PC-3 (cell line): ENCODE measurements at regions not wholly inside any gene's neighbourhood (a gene's known extent, or its start where the extent isn't known, plus 50 kb on each side); places are given as distances from the start of the nearest gene placed in this dataset.
A peak's percentile ranks its signal among the peaks of the same experiment; 100 is the strongest.

Source experiments
- ATAC-seq: fragments of 200-7000 bp; cut with Tn5 transposase; 2 replicates; pipeline ENCODE4 v1.9.1; 2020; ENCODE audit warnings: mild to moderate bottlenecking, moderate library complexity
- BruUV-seq: library from RNA; stranded (reverse); fragments of 400-500 nt; replicated peaks from 2 replicates; lab custom pipeline; 2021; lab: Mats Ljungman, UMichigan
- CTCF ChIA-PET: fragments of 300-600 bp; sonication (Branson Sonifier 250); formaldehyde crosslinking; loops from one replicate; lab custom pipeline; 2022; ENCODE audit warnings: antibody characterized with exemption; lab: Charles Lee
- POLR2A ChIA-PET: fragments of 300-600 bp; sonication (Branson Sonifier 250); formaldehyde crosslinking; loops from one replicate; lab custom pipeline; 2022; ENCODE audit warnings: antibody characterized with exemption; ENCODE audit not compliant: unreplicated experiment; lab: Charles Lee
- DNase-seq: peaks from one replicate; pipeline ENCODE4 v3.0.0-alpha.2; 2015
- H2AFZ ChIP-seq: fragments of 300-600 bp; sonication (generic); 2 replicates; pipeline ENCODE4 v1.6.0; 2016; ENCODE audit warnings: antibody characterized with exemption, low read length
- H3F3A ChIP-seq: fragments of 300-600 bp; sonication (generic); one replicate; pipeline ENCODE4 v1.6.0; 2017; ENCODE audit warnings: antibody characterized with exemption, low read length, control low read depth, mild to moderate bottlenecking; ENCODE audit not compliant: unreplicated experiment
- H3K27ac ChIP-seq: fragments of 300-600 bp; sonication (generic); 2 replicates; pipeline ENCODE4 v1.5.1; 2016; ENCODE audit warnings: mild to moderate bottlenecking, low read length
- H3K27me3 ChIP-seq: fragments of 300-600 bp; sonication (generic); 2 replicates; pipeline ENCODE4 v1.6.1; 2016; ENCODE audit warnings: low read length, mixed read lengths
- H3K36me3 ChIP-seq: fragments of 300-600 bp; sonication (generic); 2 replicates; pipeline ENCODE4 v1.6.1; 2016; ENCODE audit warnings: low read depth, mixed run types, low read length, mixed read lengths
- H3K4me1 ChIP-seq: fragments of 300-600 bp; sonication (generic); 2 replicates; pipeline ENCODE4 v1.5.1; 2016; ENCODE audit warnings: low read length; ENCODE audit not compliant: insufficient read depth
- H3K4me2 ChIP-seq: fragments of 300-600 bp; sonication (generic); 2 replicates; pipeline ENCODE4 v1.6.0; 2016; ENCODE audit warnings: low read length
- H3K4me3 ChIP-seq: fragments of 300-600 bp; sonication (generic); 2 replicates; pipeline ENCODE4 v1.5.1; 2016; ENCODE audit warnings: mild to moderate bottlenecking, low read length, mixed read lengths
- H3K79me2 ChIP-seq: fragments of 300-600 bp; sonication (generic); 2 replicates; pipeline ENCODE4 v1.6.1; 2017; ENCODE audit warnings: low read length, mixed read lengths
- H3K9ac ChIP-seq: fragments of 300-600 bp; sonication (generic); 2 replicates; pipeline ENCODE4 v1.6.0; 2016; ENCODE audit warnings: mild to moderate bottlenecking, low read length
- H3K9me2 ChIP-seq: fragments of 300-600 bp; sonication (generic); replicated peaks from 2 replicates; pipeline ENCODE4 v1.6.1; 2016; ENCODE audit warnings: mixed run types, low read length, mixed read lengths
- H3K9me3 ChIP-seq: fragments of 300-600 bp; sonication (generic); 2 replicates; pipeline ENCODE4 v1.6.1; 2016; ENCODE audit warnings: low read length, mixed read lengths
- H4K20me1 ChIP-seq: fragments of 300-600 bp; sonication (generic); 2 replicates; pipeline ENCODE4 v1.6.1; 2016; ENCODE audit warnings: low read length, mixed read lengths
- CTCF ChIP-seq: fragments of 300-600 bp; sonication (generic); conservative IDR thresholded peaks from 2 replicates; pipeline ENCODE4 v1.5.1; 2017; ENCODE audit warnings: antibody characterized with exemption, low read depth, mild to moderate bottlenecking, low read length
- EZH2 ChIP-seq: fragments of 300-600 bp; sonication (generic); IDR thresholded peaks from one replicate; pipeline ENCODE4 v1.6.1; 2017; ENCODE audit warnings: antibody characterized with exemption, mild to moderate bottlenecking, low read length; ENCODE audit not compliant: unreplicated experiment
- EZH2phosphoT487 ChIP-seq: fragments of 300-600 bp; sonication (generic); IDR thresholded peaks from 2 replicates; pipeline ENCODE4 v1.6.1; 2018; ENCODE audit warnings: mild to moderate bottlenecking, antibody characterized with exemption, low read length, borderline replicate concordance
- intact Hi-C: fragments of 100-400 bp; cut with micrococcal nuclease; formaldehyde crosslinking; loops from 2 replicates; pipeline ENCODE4 v1.9.0; 2023

DNA sequence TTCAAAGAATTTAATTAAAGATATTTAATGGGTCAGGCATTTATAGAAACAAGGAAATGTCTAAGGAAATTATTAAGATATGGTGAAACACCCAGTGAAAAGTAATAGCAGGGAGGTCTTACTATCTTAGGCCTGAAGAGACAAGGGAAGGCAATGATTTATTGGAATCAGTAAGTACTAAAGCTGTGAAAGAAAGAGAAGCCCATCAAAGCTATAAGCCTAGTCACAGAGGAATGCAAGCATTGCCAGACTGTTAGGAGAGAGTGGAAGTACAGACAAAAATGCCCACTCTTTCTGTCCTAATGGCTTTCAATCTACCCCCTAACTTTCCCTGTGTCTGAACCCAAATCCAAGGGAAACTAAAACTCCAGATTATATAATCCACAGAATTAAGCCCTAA is 69.2 kb upstream of the PIK3C2G start:
- Histone ChIP-seq H3K9me2 (no peaks in the 10 kb centered on the region), H2AFZ (no peak overlapping the region), H3K79me2 (no peaks in the 10 kb centered on the region), H4K20me1 (no peaks in the 10 kb centered on the region), H3F3A (no peaks in the 10 kb centered on the region), H3K27ac (no peak overlapping the region), H3K36me3 (no peaks in the 10 kb centered on the region), H3K4me1 (no peaks in the 10 kb centered on the region), H3K4me3 (no peak overlapping the region), H3K27me3 (no peaks in the 10 kb centered on the region), H3K9ac (no peak overlapping the region), H3K9me3 (no peaks in the 10 kb centered on the region), H3K4me2 (no peak overlapping the region)
- ATAC-seq (no peak), DNase-seq (no peak)
- BruUV-seq, result no TSS peak
- intact Hi-C loops, result no loop called here
- ChIA-PET POLR2A (no interaction called here), CTCF (no interaction called here)
- TF ChIP-seq EZH2phosphoT487 (no peak), CTCF (no peak), EZH2 (no peak)

- no TSS peak for BruUV-seq
- Histone ChIP-seq H3F3A (no peaks in the 10 kb centered on the region), H3K27ac (no peak overlapping the region), H3K9ac (no peak overlapping the region), H2AFZ (no peak overlapping the region), H4K20me1 (no peaks in the 10 kb centered on the region), H3K79me2 (no peaks in the 10 kb centered on the region), H3K4me1 (no peaks in the 10 kb centered on the region), H3K27me3 (no peaks in the 10 kb centered on the region), H3K4me3 (no peak overlapping the region), H3K36me3 (no peaks in the 10 kb centered on the region), H3K9me3 (no peaks in the 10 kb centered on the region), H3K9me2 (no peaks in the 10 kb centered on the region), H3K4me2 (no peak overlapping the region)
- ChIA-PET POLR2A (no interaction called here), CTCF (no interaction called here)
- ATAC-seq (no peak), DNase-seq (no peak)
- intact Hi-C loops, result no loop called here
- no peak for TF ChIP-seq EZH2phosphoT487
- TF ChIP-seq EZH2, result no peak
- TF ChIP-seq CTCF, result no peak
Observed at GRCh38 chr12:18183141-18183540, 78.2 kb upstream of the PIK3C2G start.

DNA sequence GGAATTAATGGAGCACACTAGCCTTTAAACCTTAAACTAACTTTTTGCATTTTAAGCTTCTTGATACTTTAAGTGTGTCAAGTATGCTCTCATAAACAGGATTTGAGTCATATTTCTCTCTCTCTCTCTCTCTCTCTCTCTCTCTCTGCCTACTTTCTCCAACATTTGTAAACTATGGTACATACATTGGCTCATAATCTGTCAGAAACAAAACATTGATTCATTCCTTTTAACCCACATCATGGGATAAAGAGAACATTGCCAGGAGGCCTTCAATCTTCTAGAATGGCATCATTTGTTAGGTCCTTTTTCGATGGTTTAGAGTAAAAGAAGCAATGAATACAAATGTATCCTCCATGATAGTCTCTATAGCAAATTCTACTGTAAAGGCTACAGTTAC is 81.6 kb upstream of the RERGL start:
- Histone ChIP-seq H3K79me2 (no peaks in the 10 kb centered on the region), H3K4me3 (no peak overlapping the region), H3K4me2 (no peak overlapping the region), H3K27ac (no peak overlapping the region), H3K9me3 (no peaks in the 10 kb centered on the region), H3K36me3 (no peaks in the 10 kb centered on the region), H4K20me1 (no peaks in the 10 kb centered on the region), H3K9me2 (no peaks in the 10 kb centered on the region), H2AFZ (no peak overlapping the region), H3K27me3 (no peaks in the 10 kb centered on the region), H3K4me1 (no peaks in the 10 kb centered on the region), H3F3A (no peaks in the 10 kb centered on the region), H3K9ac (no peak overlapping the region)
- BruUV-seq, result no TSS peak
- POLR2A ChIA-PET, result no interaction called here
- ATAC-seq, result no peak
- intact Hi-C loops, result no loop called here
- CTCF ChIA-PET, result no interaction called here
- TF ChIP-seq EZH2phosphoT487 (no peak), CTCF (no peak), EZH2 (no peak)
- DNase-seq, result peak; percentile 1
